H9 (cell line): ENCODE measurements at regions not wholly inside any gene's neighbourhood (a gene's known extent, or its start where the extent isn't known, plus 50 kb on each side); places are given as distances from the start of the nearest gene placed in this dataset.

Source experiments
- DNase-seq: peaks from one replicate; pipeline ENCODE4 v3.0.0-alpha.2; 2017
- H2AFZ ChIP-seq: one replicate; pipeline ENCODE4 v1.6.1; 2013; ENCODE audit warnings: mild to moderate bottlenecking, low read length, control low read depth, moderate library complexity
- H2AK5ac ChIP-seq: 2 replicates; pipeline ENCODE4 v1.6.1; 2013; ENCODE audit warnings: low read length, control low read depth, mixed read lengths; ENCODE audit not compliant: insufficient read length
- H2BK120ac ChIP-seq: one replicate; pipeline ENCODE4 v1.6.1; 2013; ENCODE audit warnings: low read depth, mild to moderate bottlenecking, low read length, control low read depth, inconsistent platforms; ENCODE audit not compliant: poor library complexity, severe bottlenecking
- H2BK12ac ChIP-seq: 2 replicates; pipeline ENCODE4 v1.6.1; 2013; ENCODE audit warnings: low read length, control low read depth, mixed read lengths, low read depth; ENCODE audit not compliant: insufficient read length
- H2BK15ac ChIP-seq: 2 replicates; pipeline ENCODE4 v1.6.1; 2013; ENCODE audit warnings: low read depth, low read length, control low read depth
- H2BK20ac ChIP-seq: one replicate; pipeline ENCODE4 v1.6.1; 2013; ENCODE audit warnings: low read depth, mild to moderate bottlenecking, low read length, control low read depth, inconsistent platforms; ENCODE audit not compliant: poor library complexity, severe bottlenecking
- H2BK5ac ChIP-seq: 2 replicates; pipeline ENCODE4 v1.6.1; 2013; ENCODE audit warnings: low read length, control low read depth, mixed read lengths; ENCODE audit not compliant: insufficient read length
- H3K14ac ChIP-seq: 2 replicates; pipeline ENCODE4 v1.6.1; 2013; ENCODE audit warnings: low read length, control low read depth; ENCODE audit not compliant: insufficient read depth
- H3K18ac ChIP-seq: 2 replicates; pipeline ENCODE4 v1.6.1; 2013; ENCODE audit warnings: low read depth, mild to moderate bottlenecking, mixed read lengths, low read length, control low read depth; ENCODE audit not compliant: insufficient read length
- H3K23ac ChIP-seq: 2 replicates; pipeline ENCODE4 v1.6.1; 2013; ENCODE audit warnings: low read length, control low read depth, mixed read lengths, low read depth; ENCODE audit not compliant: insufficient read length
- H3K23me2 ChIP-seq: 2 replicates; pipeline ENCODE4 v1.6.1; 2013; ENCODE audit warnings: low read depth, mild to moderate bottlenecking, mixed read lengths, low read length, control low read depth; ENCODE audit not compliant: insufficient read length, poor library complexity, severe bottlenecking
- H3K27ac ChIP-seq: 2 replicates; pipeline ENCODE4 v1.5.1; 2013; ENCODE audit warnings: low read length, control low read depth, mixed read lengths, low read depth; ENCODE audit not compliant: insufficient read length
- H3K27me3 ChIP-seq: 2 replicates; pipeline ENCODE4 v1.6.1; 2013; ENCODE audit warnings: low read length, control low read depth, inconsistent platforms; ENCODE audit not compliant: insufficient read depth
- H3K4ac ChIP-seq: 2 replicates; pipeline ENCODE4 v1.6.1; 2013; ENCODE audit warnings: low read depth, mild to moderate bottlenecking, control low read depth, inconsistent platforms, low read length, moderate library complexity
- H3K4me1 ChIP-seq: 2 replicates; pipeline ENCODE4 v1.6.1; 2013; ENCODE audit warnings: low read length, control low read depth, inconsistent platforms; ENCODE audit not compliant: insufficient read depth
- H3K4me2 ChIP-seq: 2 replicates; pipeline ENCODE4 v1.6.1; 2013; ENCODE audit warnings: low read length, control low read depth, mixed read lengths; ENCODE audit not compliant: insufficient read length, insufficient read depth
- H3K56ac ChIP-seq: 2 replicates; pipeline ENCODE4 v1.6.1; 2013; ENCODE audit warnings: low read depth, mild to moderate bottlenecking, mixed read lengths, low read length, control low read depth; ENCODE audit not compliant: insufficient read length
- H3K79me1 ChIP-seq: 2 replicates; pipeline ENCODE4 v1.6.1; 2013; ENCODE audit warnings: low read depth, mild to moderate bottlenecking, moderate library complexity, low read length, control low read depth, inconsistent platforms; ENCODE audit not compliant: insufficient read depth, poor library complexity, severe bottlenecking
- H3K79me2 ChIP-seq: 2 replicates; pipeline ENCODE4 v1.6.1; 2013; ENCODE audit warnings: low read length, control low read depth, inconsistent platforms; ENCODE audit not compliant: insufficient read depth
- H3K9ac ChIP-seq: 2 replicates; pipeline ENCODE4 v1.6.1; 2013; ENCODE audit warnings: low read length, control low read depth, mixed read lengths; ENCODE audit not compliant: insufficient read length; ENCODE audit errors: extremely low read depth
- H3K9me3 ChIP-seq: one replicate; pipeline ENCODE4 v1.6.1; 2013; ENCODE audit warnings: low read depth, low read length, inconsistent platforms; ENCODE audit not compliant: control insufficient read depth
- H3T11ph ChIP-seq: one replicate; pipeline ENCODE4 v1.6.1; 2013; ENCODE audit warnings: mild to moderate bottlenecking, low read length, control low read depth, inconsistent platforms
- H4K20me1 ChIP-seq: one replicate; pipeline ENCODE4 v1.6.1; 2013; ENCODE audit not compliant: control insufficient read depth, insufficient read length, insufficient read depth
- H4K5ac ChIP-seq: 2 replicates; pipeline ENCODE4 v1.6.1; 2013; ENCODE audit warnings: low read depth, mild to moderate bottlenecking, mixed read lengths, low read length, control low read depth; ENCODE audit not compliant: insufficient read length
- H4K8ac ChIP-seq: replicated peaks from 2 replicates; pipeline ENCODE4 v1.6.1; 2013; ENCODE audit warnings: low read length, control low read depth, mixed read lengths, low read depth; ENCODE audit not compliant: insufficient read length
- H4K91ac ChIP-seq: 2 replicates; pipeline ENCODE4 v1.6.1; 2013; ENCODE audit warnings: low read depth, mild to moderate bottlenecking, moderate library complexity, mixed read lengths, low read length, control low read depth; ENCODE audit not compliant: insufficient read length
- H3K27ac Mint-ChIP-seq, 3 experiments: 2 replicates in 2 of 3; 3 replicates in 1 of 3; pipeline ENCODE4 v1.8.0; 2020 to 2021; ENCODE audit warnings: mixed read lengths in 3 of 3, mild to moderate bottlenecking in 1 of 3, moderate library complexity in 1 of 3
- H3K27me3 Mint-ChIP-seq: 2 replicates; pipeline ENCODE4 v1.8.0; 2021; ENCODE audit warnings: low read depth, mild to moderate bottlenecking, moderate library complexity, mixed read lengths
- H3K36me3 Mint-ChIP-seq, 3 experiments: 2 replicates in 2 of 3; 3 replicates in 1 of 3; pipeline ENCODE4 v1.8.0; 2020 to 2021; ENCODE audit warnings: low read depth in 3 of 3, mixed read lengths in 3 of 3; ENCODE audit not compliant: insufficient read depth in 1 of 3
- H3K4me1 Mint-ChIP-seq, 2 experiments: 2 replicates each; pipeline ENCODE4 v1.8.0; 2020; ENCODE audit warnings: mixed read lengths in 2 of 2
- H3K4me3 Mint-ChIP-seq, 2 experiments: 2 replicates in 1 of 2; 3 replicates in 1 of 2; pipeline ENCODE4 v1.8.0; 2020 to 2021; ENCODE audit warnings: mild to moderate bottlenecking in 2 of 2, mixed read lengths in 2 of 2, moderate library complexity in 1 of 2
- H3K9me3 Mint-ChIP-seq, 2 experiments: 2 replicates in 1 of 2; 3 replicates in 1 of 2; pipeline ENCODE4 v1.8.0; 2020; ENCODE audit warnings: mild to moderate bottlenecking in 2 of 2, mixed read lengths in 2 of 2, moderate library complexity in 1 of 2
- WGBS: extraction: QIAGEN DNeasy Blood & Tissue Kit; methylation state at CpG from one replicate; pipeline ENCODE4 v1.1.7; 2013; ENCODE audit warnings: missing lambda C conversion rate, low lambda C conversion rate, mixed read lengths; ENCODE audit not compliant: insufficient read length; ENCODE audit errors: extremely low coverage; 5-methylcytosine and 5-hydroxymethylcytosine counted together
- TF ChIP-seq, protein P1 (sequence below): fragments of 200-600 bp; sonication (generic); conservative IDR thresholded peaks from 3 replicates; pipeline ENCODE4 v1.8.0; 2021; ENCODE audit warnings: antibody characterized with exemption, mild to moderate bottlenecking

DNA sequence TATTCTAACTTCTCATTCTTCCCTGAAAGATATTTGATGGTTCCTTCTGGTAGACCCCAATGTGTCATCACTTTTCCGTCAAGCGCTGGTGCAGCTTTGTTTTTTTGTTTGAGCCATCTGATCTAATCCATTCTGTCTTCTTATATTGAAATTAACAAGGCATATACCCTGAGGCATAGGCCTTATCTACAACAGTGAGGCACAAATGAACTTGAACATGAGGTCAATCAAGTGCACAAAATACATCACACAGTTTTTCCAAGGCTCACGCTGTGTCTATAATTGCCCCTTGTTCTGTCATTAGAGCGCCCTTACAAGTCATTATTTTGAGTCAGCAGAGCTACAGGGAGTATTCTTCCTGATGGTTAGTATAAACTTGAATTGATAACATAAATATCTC lies 406.6 kb downstream of the MAT2B start:
- Histone ChIP-seq H4K91ac (no peak overlapping the region), H2BK120ac (no peak overlapping the region), H2AK5ac (no peak overlapping the region), H3K27me3 (no peaks in the 10 kb centered on the region), H3T11ph (no peak overlapping the region), H3K4me2 (no peak overlapping the region), H2BK12ac (no peak overlapping the region), H3K4me1 (peaks cover 4% of the 10 kb centered on the region; the same call in 1 of the 2 replicates), H4K8ac (no peak overlapping the region), H2BK20ac (no peak overlapping the region), H3K9me3 (no peaks in the 10 kb centered on the region), H4K5ac (no peak overlapping the region), H3K18ac (no peak overlapping the region), H3K4ac (no peak overlapping the region), H2AFZ (no peak overlapping the region), H3K14ac (no peak overlapping the region), H3K79me1 (no peaks in the 10 kb centered on the region), H3K23me2 (no peaks in the 10 kb centered on the region), H3K9ac (no peak overlapping the region), H2BK15ac (no peak overlapping the region), H3K56ac (no peak overlapping the region), H3K27ac (no peak overlapping the region), H3K23ac (no peak overlapping the region), H2BK5ac (no peak overlapping the region), H4K20me1 (no peaks in the 10 kb centered on the region), H3K79me2 (no peaks in the 10 kb centered on the region)
- H3K36me3 Mint-ChIP-seq, result no peaks in the 10 kb centered on the region
- H3K9me3 Mint-ChIP-seq, result no peaks in the 10 kb centered on the region
- TF ChIP-seq, protein P1, sequence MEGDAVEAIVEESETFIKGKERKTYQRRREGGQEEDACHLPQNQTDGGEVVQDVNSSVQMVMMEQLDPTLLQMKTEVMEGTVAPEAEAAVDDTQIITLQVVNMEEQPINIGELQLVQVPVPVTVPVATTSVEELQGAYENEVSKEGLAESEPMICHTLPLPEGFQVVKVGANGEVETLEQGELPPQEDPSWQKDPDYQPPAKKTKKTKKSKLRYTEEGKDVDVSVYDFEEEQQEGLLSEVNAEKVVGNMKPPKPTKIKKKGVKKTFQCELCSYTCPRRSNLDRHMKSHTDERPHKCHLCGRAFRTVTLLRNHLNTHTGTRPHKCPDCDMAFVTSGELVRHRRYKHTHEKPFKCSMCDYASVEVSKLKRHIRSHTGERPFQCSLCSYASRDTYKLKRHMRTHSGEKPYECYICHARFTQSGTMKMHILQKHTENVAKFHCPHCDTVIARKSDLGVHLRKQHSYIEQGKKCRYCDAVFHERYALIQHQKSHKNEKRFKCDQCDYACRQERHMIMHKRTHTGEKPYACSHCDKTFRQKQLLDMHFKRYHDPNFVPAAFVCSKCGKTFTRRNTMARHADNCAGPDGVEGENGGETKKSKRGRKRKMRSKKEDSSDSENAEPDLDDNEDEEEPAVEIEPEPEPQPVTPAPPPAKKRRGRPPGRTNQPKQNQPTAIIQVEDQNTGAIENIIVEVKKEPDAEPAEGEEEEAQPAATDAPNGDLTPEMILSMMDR, result no peak
- no peak overlapping the region for H3K4me3 Mint-ChIP-seq
- WGBS, result no CpG with 5 or more reads among the region's 4 CpGs
- DNase-seq, result no peak
- no peaks in the 10 kb centered on the region for H3K27me3 Mint-ChIP-seq
- peaks cover 11 to 17% of the 10 kb centered on the region in 2 experiments for H3K4me1 Mint-ChIP-seq
- H3K27ac Mint-ChIP-seq, result no peak overlapping the region
